Activated B cell treated with CpG ODN at 0.5 μM for 24 hours (primary cell): ENCODE measurements at regions not wholly inside any gene's neighbourhood (a gene's known extent, or its start where the extent isn't known, plus 50 kb on each side); places are given as distances from the start of the nearest gene placed in this dataset.

Source experiments
- ATAC-seq: fragments of 200-7000 bp; cut with Tn5 transposase; one replicate; pipeline ENCODE4 v1.10.0; 2021; ENCODE audit warnings: low read depth, mild to moderate bottlenecking, moderate library complexity
- CTCF ChIA-PET: fragments of 350-600 bp; sonication (Branson Sonifier 250); formaldehyde crosslinking; loops from one replicate; lab custom pipeline; 2021; ENCODE audit warnings: antibody characterized with exemption; lab: Charles Lee
- POLR2A ChIA-PET: fragments of 350-600 bp; sonication (Branson Sonifier 250); formaldehyde crosslinking; loops from one replicate; lab custom pipeline; 2021; ENCODE audit warnings: antibody characterized with exemption; lab: Charles Lee
- DNase-seq: peaks from one replicate; pipeline ENCODE4 v3.0.0; 2022
- H3K27ac Mint-ChIP-seq: one replicate; pipeline ENCODE4 v1.8.0; 2020; ENCODE audit warnings: mixed read lengths
- H3K27me3 Mint-ChIP-seq: one replicate; pipeline ENCODE4 v1.8.0; 2021; ENCODE audit warnings: mixed read lengths
- H3K36me3 Mint-ChIP-seq: one replicate; pipeline ENCODE4 v1.8.0; 2021; ENCODE audit warnings: low read depth, mixed read lengths
- H3K4me1 Mint-ChIP-seq: one replicate; pipeline ENCODE4 v1.8.0; 2021; ENCODE audit warnings: mixed read lengths
- H3K4me3 Mint-ChIP-seq: one replicate; pipeline ENCODE4 v1.8.0; 2020; ENCODE audit warnings: mild to moderate bottlenecking, mixed read lengths
- H3K9me3 Mint-ChIP-seq: one replicate; pipeline ENCODE4 v1.8.0; 2020; ENCODE audit warnings: mixed read lengths
- intact Hi-C: fragments of 100-400 bp; cut with micrococcal nuclease; formaldehyde crosslinking; loops from one replicate; pipeline ENCODE4 v1.15.1; 2024
- TF ChIP-seq, protein P1 (sequence below): fragments of 200-600 bp; IDR thresholded peaks from one replicate; pipeline ENCODE4 v1.8.0; 2022; ENCODE audit warnings: antibody characterized with exemption, mild to moderate bottlenecking

GRCh38 chr4:22336822-22337221 lies 179.0 kb downstream of the ADGRA3 start:
- CTCF ChIA-PET, result no interaction called here
- H3K9me3 Mint-ChIP-seq, result no peaks in the 10 kb centered on the region
- no peak overlapping the region for H3K4me3 Mint-ChIP-seq
- TF ChIP-seq, protein P1, sequence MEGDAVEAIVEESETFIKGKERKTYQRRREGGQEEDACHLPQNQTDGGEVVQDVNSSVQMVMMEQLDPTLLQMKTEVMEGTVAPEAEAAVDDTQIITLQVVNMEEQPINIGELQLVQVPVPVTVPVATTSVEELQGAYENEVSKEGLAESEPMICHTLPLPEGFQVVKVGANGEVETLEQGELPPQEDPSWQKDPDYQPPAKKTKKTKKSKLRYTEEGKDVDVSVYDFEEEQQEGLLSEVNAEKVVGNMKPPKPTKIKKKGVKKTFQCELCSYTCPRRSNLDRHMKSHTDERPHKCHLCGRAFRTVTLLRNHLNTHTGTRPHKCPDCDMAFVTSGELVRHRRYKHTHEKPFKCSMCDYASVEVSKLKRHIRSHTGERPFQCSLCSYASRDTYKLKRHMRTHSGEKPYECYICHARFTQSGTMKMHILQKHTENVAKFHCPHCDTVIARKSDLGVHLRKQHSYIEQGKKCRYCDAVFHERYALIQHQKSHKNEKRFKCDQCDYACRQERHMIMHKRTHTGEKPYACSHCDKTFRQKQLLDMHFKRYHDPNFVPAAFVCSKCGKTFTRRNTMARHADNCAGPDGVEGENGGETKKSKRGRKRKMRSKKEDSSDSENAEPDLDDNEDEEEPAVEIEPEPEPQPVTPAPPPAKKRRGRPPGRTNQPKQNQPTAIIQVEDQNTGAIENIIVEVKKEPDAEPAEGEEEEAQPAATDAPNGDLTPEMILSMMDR, result no peak
- H3K36me3 Mint-ChIP-seq, result no peaks in the 10 kb centered on the region
- H3K4me1 Mint-ChIP-seq, result no peaks in the 10 kb centered on the region
- no peaks in the 10 kb centered on the region for H3K27me3 Mint-ChIP-seq
- intact Hi-C loops, result no loop called here
- DNase-seq (no peak), ATAC-seq (no peak)
- POLR2A ChIA-PET, result no interaction called here
- H3K27ac Mint-ChIP-seq, result no peak overlapping the region

GRCh38 chr4:22334155-22334554 lies 181.7 kb downstream of the ADGRA3 start:
- no peak for ATAC-seq
- Mint-ChIP-seq H3K9me3 (no peaks in the 10 kb centered on the region), H3K4me3 (no peak overlapping the region), H3K36me3 (no peaks in the 10 kb centered on the region), H3K27me3 (no peaks in the 10 kb centered on the region), H3K27ac (no peak overlapping the region), H3K4me1 (no peaks in the 10 kb centered on the region)
- intact Hi-C loops, result no loop called here
- ChIA-PET CTCF (no interaction called here), POLR2A (no interaction called here)
- no peak for DNase-seq
- TF ChIP-seq, protein P1, result no peak

DNA sequence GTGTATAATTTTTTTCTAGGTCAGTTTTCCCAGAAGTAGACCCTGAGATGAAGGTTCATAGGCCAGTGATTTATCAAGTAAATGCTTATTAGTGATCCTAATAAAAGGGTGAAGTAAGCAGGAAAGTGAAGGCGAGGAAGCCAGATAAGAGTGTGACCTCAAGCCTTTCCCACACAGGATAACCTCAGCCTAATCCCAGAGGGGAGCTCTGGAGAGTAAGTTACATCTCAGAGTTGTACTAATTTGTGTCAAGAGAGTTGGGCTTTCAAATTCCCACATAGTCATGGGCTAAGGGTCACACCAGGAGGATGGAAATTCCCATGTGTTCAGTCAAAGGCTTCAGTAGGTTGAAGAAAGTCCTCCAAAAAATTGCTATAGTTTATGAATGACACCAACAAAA lies 191.4 kb downstream of the ADGRA3 start:
- TF ChIP-seq, protein P1, result no peak
- ATAC-seq (no peak), DNase-seq (no peak)
- no peak overlapping the region for H3K4me3 Mint-ChIP-seq
- H3K36me3 Mint-ChIP-seq, result no peaks in the 10 kb centered on the region
- no peaks in the 10 kb centered on the region for H3K4me1 Mint-ChIP-seq
- no peaks in the 10 kb centered on the region for H3K27me3 Mint-ChIP-seq
- ChIA-PET POLR2A (no interaction called here), CTCF (no interaction called here)
- H3K27ac Mint-ChIP-seq, result no peak overlapping the region
- H3K9me3 Mint-ChIP-seq, result peaks cover 4% of the 10 kb centered on the region
- intact Hi-C loops, result no loop called here

- H3K27ac Mint-ChIP-seq, result no peak overlapping the region
- no peaks in the 10 kb centered on the region for H3K36me3 Mint-ChIP-seq
- ChIA-PET CTCF (no interaction called here), POLR2A (no interaction called here)
- no peaks in the 10 kb centered on the region for H3K27me3 Mint-ChIP-seq
- no peak overlapping the region for H3K4me3 Mint-ChIP-seq
- no peaks in the 10 kb centered on the region for H3K4me1 Mint-ChIP-seq
- intact Hi-C loops, result no loop called here
- peaks cover 2% of the 10 kb centered on the region for H3K9me3 Mint-ChIP-seq
- TF ChIP-seq, protein P1, result no peak
- DNase-seq (no peak), ATAC-seq (no peak)
These were observed 192.2 kb downstream of the ADGRA3 start for GRCh38 chr4:22323691-22324090.

DNA sequence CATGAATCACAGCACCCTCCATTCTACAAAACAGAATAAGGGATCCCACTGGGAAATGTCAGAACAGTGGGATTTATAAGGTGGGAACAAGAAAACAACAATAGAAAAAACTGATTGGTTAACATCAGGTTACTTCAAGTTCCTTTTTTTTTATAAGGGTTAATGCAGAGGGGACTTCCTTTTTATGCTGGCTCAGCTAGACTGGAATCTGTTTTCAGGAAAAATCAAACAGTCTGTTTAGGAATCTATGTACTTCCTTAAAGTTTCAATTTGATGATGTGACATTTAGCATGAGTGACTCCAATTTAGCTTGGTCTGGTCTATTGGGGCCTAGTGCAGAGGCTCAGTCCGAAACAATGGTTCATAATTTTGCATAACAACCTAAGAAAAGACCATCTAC lies 192.9 kb downstream of the ADGRA3 start:
- intact Hi-C loops, result no loop called here
- Mint-ChIP-seq H3K9me3 (peaks cover 2% of the 10 kb centered on the region), H3K27me3 (no peaks in the 10 kb centered on the region), H3K27ac (no peak overlapping the region), H3K36me3 (no peaks in the 10 kb centered on the region), H3K4me3 (no peak overlapping the region), H3K4me1 (no peaks in the 10 kb centered on the region)
- TF ChIP-seq, protein P1, result no peak
- no peak for DNase-seq
- ATAC-seq, result no peak
- CTCF ChIA-PET, result no interaction called here
- POLR2A ChIA-PET, result no interaction called here
